Endometrium (tissue), 2 donors: ENCODE measurements at regions not wholly inside any gene's neighbourhood (a gene's known extent, or its start where the extent isn't known, plus 50 kb on each side); places are given as distances from the start of the nearest gene placed in this dataset.

Source experiments
- FAIRE-seq: peaks from 2 replicates; lab custom pipeline; 2012; peaks lifted over from hg19 to GRCh38; lab: Jason Lieb, UNC
- donor health status: control.
- donor health status: control.

GRCh38 chr7:96410126-96410839 is 88.4 kb upstream of the SLC25A13 start:
- FAIRE-seq = no peak

GRCh38 chr7:96408881-96409280 is 87.0 kb upstream of the SLC25A13 start:
- no peak for FAIRE-seq

- FAIRE-seq = no peak
These were observed 85.5 kb upstream of the SLC25A13 start for GRCh38 chr7:96407427-96407826.

GRCh38 chr7:96402913-96403312 is 81.0 kb upstream of the SLC25A13 start:
- FAIRE-seq = no peak

GRCh38 chr7:96401200-96401599 is 79.3 kb upstream of the SLC25A13 start:
- no peak for FAIRE-seq

- no peak for FAIRE-seq
These were observed 78.6 kb upstream of the SLC25A13 start for GRCh38 chr7:96400518-96400917.

- no peak for FAIRE-seq
These were observed 78.1 kb upstream of the SLC25A13 start for GRCh38 chr7:96400001-96400400.

GRCh38 chr7:96397936-96398598 is 76.2 kb upstream of the SLC25A13 start:
- FAIRE-seq = no peak

GRCh38 chr7:96388620-96389383 is 66.9 kb upstream of the SLC25A13 start:
- FAIRE-seq = no peak

- no peak for FAIRE-seq
These were observed 66.3 kb upstream of the SLC25A13 start for GRCh38 chr7:96388166-96388565.

GRCh38 chr7:96380111-96380512 is 58.2 kb upstream of the SLC25A13 start:
- FAIRE-seq = no peak

GRCh38 chr7:96377399-96377798 is 55.5 kb upstream of the SLC25A13 start:
- no peak for FAIRE-seq
